DOHH2 (cell line): ENCODE measurements at regions not wholly inside any gene's neighbourhood (a gene's known extent, or its start where the extent isn't known, plus 50 kb on each side); places are given as distances from the start of the nearest gene placed in this dataset.
"Not testable (repeated sequence)": the region's sequence is repeated elsewhere in the genome, so short reads cannot be mapped to it uniquely, and the experiment has no call there.

ENCODE experiments used
- EZH2phosphoT487 ChIP-seq: fragments of 200-600 bp; sonication (generic); IDR thresholded peaks from 2 replicates; pipeline ENCODE4 v1.6.1; 2017; ENCODE audit warnings: borderline replicate concordance, mild to moderate bottlenecking, antibody characterized with exemption, low read length, moderate library complexity, mixed read lengths
- TF ChIP-seq, protein P1 (sequence below): fragments of 200-600 bp; sonication (generic); IDR thresholded peaks from one replicate; pipeline ENCODE4 v1.5.1; 2014; ENCODE audit warnings: antibody characterized with exemption, mild to moderate bottlenecking, low read depth, low read length; ENCODE audit not compliant: poor library complexity, severe bottlenecking

DNA sequence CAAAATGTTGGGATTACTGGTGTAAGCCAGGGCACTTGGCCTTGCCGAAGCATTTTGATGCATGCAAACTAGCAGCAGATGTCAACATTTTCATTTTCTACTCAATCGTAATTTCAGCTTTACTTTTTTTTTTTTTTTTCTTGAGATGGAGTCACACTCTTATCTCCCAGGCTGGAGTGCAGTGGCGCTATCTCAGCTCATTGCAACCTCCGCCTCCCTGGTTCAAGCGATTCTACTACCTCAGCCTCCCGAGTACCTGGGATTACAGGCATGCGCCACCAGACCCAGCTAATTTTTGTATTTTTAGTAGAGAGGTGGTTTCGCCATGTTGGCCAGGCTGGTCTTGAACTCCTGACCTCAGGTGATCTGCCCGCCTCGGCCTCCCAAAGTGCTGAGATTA is 373.3 kb upstream of the RGS6 start:
- TF ChIP-seq, protein P1, sequence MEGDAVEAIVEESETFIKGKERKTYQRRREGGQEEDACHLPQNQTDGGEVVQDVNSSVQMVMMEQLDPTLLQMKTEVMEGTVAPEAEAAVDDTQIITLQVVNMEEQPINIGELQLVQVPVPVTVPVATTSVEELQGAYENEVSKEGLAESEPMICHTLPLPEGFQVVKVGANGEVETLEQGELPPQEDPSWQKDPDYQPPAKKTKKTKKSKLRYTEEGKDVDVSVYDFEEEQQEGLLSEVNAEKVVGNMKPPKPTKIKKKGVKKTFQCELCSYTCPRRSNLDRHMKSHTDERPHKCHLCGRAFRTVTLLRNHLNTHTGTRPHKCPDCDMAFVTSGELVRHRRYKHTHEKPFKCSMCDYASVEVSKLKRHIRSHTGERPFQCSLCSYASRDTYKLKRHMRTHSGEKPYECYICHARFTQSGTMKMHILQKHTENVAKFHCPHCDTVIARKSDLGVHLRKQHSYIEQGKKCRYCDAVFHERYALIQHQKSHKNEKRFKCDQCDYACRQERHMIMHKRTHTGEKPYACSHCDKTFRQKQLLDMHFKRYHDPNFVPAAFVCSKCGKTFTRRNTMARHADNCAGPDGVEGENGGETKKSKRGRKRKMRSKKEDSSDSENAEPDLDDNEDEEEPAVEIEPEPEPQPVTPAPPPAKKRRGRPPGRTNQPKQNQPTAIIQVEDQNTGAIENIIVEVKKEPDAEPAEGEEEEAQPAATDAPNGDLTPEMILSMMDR, result not testable (repeated sequence)
- TF ChIP-seq EZH2phosphoT487, result not testable (repeated sequence)
